Activated T-helper 1 cell treated with anti-CD3 and anti-CD28 coated beads, Interleukin-12 subunit alpha, Interleukin-12 subunit beta, Interleukin-2, Interleukin-4 antibody, amounts not matched to agents 30 ng/mL and 10 ng/mL and 1 ng/mL, durations not matched to agents 14 hours and 24 hours and 36 hours (primary cell): ENCODE measurements at regions not wholly inside any gene's neighbourhood (a gene's known extent, or its start where the extent isn't known, plus 50 kb on each side); places are given as distances from the start of the nearest gene placed in this dataset.

Source experiments
- DNase-seq: peaks from one replicate; pipeline ENCODE4 v3.0.0; 2021; ENCODE audit warnings: low spot score
- H3K27ac Mint-ChIP-seq: one replicate; pipeline ENCODE4 v1.8.0; 2021; ENCODE audit warnings: mild to moderate bottlenecking, mixed read lengths
- H3K27me3 Mint-ChIP-seq: one replicate; pipeline ENCODE4 v1.8.0; 2022; ENCODE audit warnings: mild to moderate bottlenecking, moderate library complexity, mixed read lengths; ENCODE audit not compliant: insufficient read depth
- H3K36me3 Mint-ChIP-seq: one replicate; pipeline ENCODE4 v1.8.0; 2021; ENCODE audit warnings: low read depth, mixed read lengths
- H3K4me1 Mint-ChIP-seq: one replicate; pipeline ENCODE4 v1.8.0; 2021; ENCODE audit warnings: low read depth, mixed read lengths
- H3K4me3 Mint-ChIP-seq: one replicate; pipeline ENCODE4 v1.8.0; 2021; ENCODE audit warnings: mild to moderate bottlenecking, moderate library complexity, mixed read lengths
- H3K9me3 Mint-ChIP-seq: one replicate; pipeline ENCODE4 v1.8.0; 2021; ENCODE audit warnings: mixed read lengths
- intact Hi-C: fragments of 100-400 bp; cut with micrococcal nuclease; formaldehyde crosslinking; loops from one replicate; pipeline ENCODE4 v1.15.1; 2024

GRCh38 chr10:47053081-47053798 is 142.0 kb downstream of the PTPN20 start:
- no peaks in the 10 kb centered on the region for H3K36me3 Mint-ChIP-seq
- intact Hi-C loops, result no loop called here
- DNase-seq, result no peak

GRCh38 chr10:47054974-47055373 is 143.7 kb downstream of the PTPN20 start:
- H3K27me3 Mint-ChIP-seq, result peaks cover 3% of the 10 kb centered on the region
- no peaks in the 10 kb centered on the region for H3K36me3 Mint-ChIP-seq
- intact Hi-C loops, result no loop called here
- no peaks in the 10 kb centered on the region for H3K4me1 Mint-ChIP-seq
- no peaks in the 10 kb centered on the region for H3K9me3 Mint-ChIP-seq
- no peak overlapping the region for H3K4me3 Mint-ChIP-seq
- DNase-seq, result no peak
- no peak overlapping the region for H3K27ac Mint-ChIP-seq

More at GRCh38 chr10:47053081-47053798, 142.0 kb downstream of the PTPN20 start:
- H3K9me3 Mint-ChIP-seq, result no peaks in the 10 kb centered on the region
- no peaks in the 10 kb centered on the region for H3K4me1 Mint-ChIP-seq
- no peak overlapping the region for H3K27ac Mint-ChIP-seq
- no peak overlapping the region for H3K4me3 Mint-ChIP-seq
- no peaks in the 10 kb centered on the region for H3K27me3 Mint-ChIP-seq

GRCh38 chr10:47055386-47056246 is 144.4 kb downstream of the PTPN20 start:
- no peaks in the 10 kb centered on the region for H3K9me3 Mint-ChIP-seq
- H3K27ac Mint-ChIP-seq, result no peak overlapping the region
- no peaks in the 10 kb centered on the region for H3K4me1 Mint-ChIP-seq
- H3K4me3 Mint-ChIP-seq, result no peak overlapping the region
- DNase-seq, result no peak
- intact Hi-C loops, result no loop called here
- no peaks in the 10 kb centered on the region for H3K36me3 Mint-ChIP-seq
- peaks cover 5% of the 10 kb centered on the region for H3K27me3 Mint-ChIP-seq

GRCh38 chr10:47056247-47056510 is 145.0 kb downstream of the PTPN20 start:
- Mint-ChIP-seq H3K4me1 (no peaks in the 10 kb centered on the region), H3K27ac (no peak overlapping the region), H3K9me3 (no peaks in the 10 kb centered on the region), H3K27me3 (peaks cover 5% of the 10 kb centered on the region), H3K36me3 (no peaks in the 10 kb centered on the region), H3K4me3 (no peak overlapping the region)
- no peak for DNase-seq
- intact Hi-C loops, result no loop called here

DNA sequence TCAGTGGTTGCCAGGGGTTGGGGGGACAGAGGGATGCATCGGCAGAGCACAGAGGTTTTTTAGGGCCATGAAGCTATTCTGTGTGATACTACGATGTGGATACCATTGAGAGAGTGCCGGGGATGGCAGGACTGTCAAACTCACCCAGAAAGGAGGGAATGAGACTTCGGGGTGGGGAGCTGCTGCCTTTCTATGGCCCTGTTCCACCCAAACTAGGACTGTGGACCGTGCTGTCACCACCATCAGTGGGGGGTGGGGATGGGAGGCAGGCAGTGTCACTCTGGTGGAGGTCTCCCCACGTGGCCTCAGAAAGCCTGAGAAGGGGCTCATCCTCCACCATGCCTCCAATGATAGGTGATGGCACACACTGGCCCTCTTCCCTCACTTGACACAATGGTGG is 146.2 kb downstream of the PTPN20 start:
- no peak for DNase-seq
- Mint-ChIP-seq H3K4me1 (no peaks in the 10 kb centered on the region), H3K27ac (no peak overlapping the region), H3K9me3 (no peaks in the 10 kb centered on the region), H3K36me3 (no peaks in the 10 kb centered on the region), H3K27me3 (peaks cover 5% of the 10 kb centered on the region), H3K4me3 (no peak overlapping the region)
- intact Hi-C loops, result no loop called here

DNA sequence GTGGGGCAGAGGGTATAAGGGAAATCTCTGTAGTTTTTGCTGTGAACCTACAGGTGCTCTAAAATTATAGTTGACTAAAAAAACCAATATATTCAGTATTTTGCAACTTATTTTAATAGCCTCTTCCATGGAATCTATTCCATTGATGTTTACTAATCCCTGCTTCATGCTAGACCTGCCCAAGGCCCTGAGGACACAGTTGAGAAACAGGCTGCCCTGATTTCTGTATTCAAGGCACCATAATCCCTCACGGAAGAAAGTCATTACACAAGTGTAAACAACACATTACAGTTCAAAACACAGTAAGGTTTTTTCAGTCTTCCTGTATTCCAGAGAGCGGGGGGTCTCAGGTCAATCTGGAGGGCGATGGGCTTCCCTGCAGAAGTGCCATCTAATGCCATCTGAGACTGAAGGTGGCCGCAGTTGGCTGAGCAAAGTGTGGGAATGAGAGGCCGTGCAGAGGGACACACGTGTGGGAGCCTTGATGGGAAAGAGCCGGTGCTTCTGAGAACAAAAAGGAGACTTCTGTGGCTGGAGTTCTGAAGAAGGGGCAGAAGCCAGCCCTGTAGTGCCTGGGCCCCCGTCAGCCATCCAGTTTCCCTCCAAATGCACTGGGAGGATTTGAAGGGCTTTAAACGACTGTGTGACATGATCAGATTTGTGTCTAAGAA is 146.9 kb downstream of the PTPN20 start:
- Mint-ChIP-seq H3K9me3 (no peaks in the 10 kb centered on the region), H3K4me1 (no peaks in the 10 kb centered on the region), H3K4me3 (no peak overlapping the region), H3K36me3 (no peaks in the 10 kb centered on the region), H3K27ac (no peak overlapping the region), H3K27me3 (peaks cover 5% of the 10 kb centered on the region)
- DNase-seq, result no peak
- intact Hi-C loops, result no loop called here

- DNase-seq, result no peak
- Mint-ChIP-seq H3K27ac (no peak overlapping the region), H3K4me1 (no peaks in the 10 kb centered on the region), H3K27me3 (peaks cover 5% of the 10 kb centered on the region), H3K4me3 (no peak overlapping the region), H3K9me3 (no peaks in the 10 kb centered on the region), H3K36me3 (no peaks in the 10 kb centered on the region)
- intact Hi-C loops, result no loop called here
Measured at GRCh38 chr10:47058961-47059391, 147.7 kb downstream of the PTPN20 start.

GRCh38 chr10:47059606-47060311 is 148.5 kb downstream of the PTPN20 start:
- peaks cover 5% of the 10 kb centered on the region for H3K27me3 Mint-ChIP-seq
- intact Hi-C loops, result no loop called here
- H3K27ac Mint-ChIP-seq, result no peak overlapping the region
- no peaks in the 10 kb centered on the region for H3K9me3 Mint-ChIP-seq
- no peak overlapping the region for H3K4me3 Mint-ChIP-seq
- no peak for DNase-seq
- no peaks in the 10 kb centered on the region for H3K4me1 Mint-ChIP-seq
- no peaks in the 10 kb centered on the region for H3K36me3 Mint-ChIP-seq

- no peak overlapping the region for H3K27ac Mint-ChIP-seq
- intact Hi-C loops, result no loop called here
- H3K4me1 Mint-ChIP-seq, result no peaks in the 10 kb centered on the region
- no peaks in the 10 kb centered on the region for H3K9me3 Mint-ChIP-seq
- H3K4me3 Mint-ChIP-seq, result no peak overlapping the region
- H3K36me3 Mint-ChIP-seq, result no peaks in the 10 kb centered on the region
- peaks cover 5% of the 10 kb centered on the region for H3K27me3 Mint-ChIP-seq
- DNase-seq, result no peak
Measured at GRCh38 chr10:47060356-47060755, 149.1 kb downstream of the PTPN20 start.

DNA sequence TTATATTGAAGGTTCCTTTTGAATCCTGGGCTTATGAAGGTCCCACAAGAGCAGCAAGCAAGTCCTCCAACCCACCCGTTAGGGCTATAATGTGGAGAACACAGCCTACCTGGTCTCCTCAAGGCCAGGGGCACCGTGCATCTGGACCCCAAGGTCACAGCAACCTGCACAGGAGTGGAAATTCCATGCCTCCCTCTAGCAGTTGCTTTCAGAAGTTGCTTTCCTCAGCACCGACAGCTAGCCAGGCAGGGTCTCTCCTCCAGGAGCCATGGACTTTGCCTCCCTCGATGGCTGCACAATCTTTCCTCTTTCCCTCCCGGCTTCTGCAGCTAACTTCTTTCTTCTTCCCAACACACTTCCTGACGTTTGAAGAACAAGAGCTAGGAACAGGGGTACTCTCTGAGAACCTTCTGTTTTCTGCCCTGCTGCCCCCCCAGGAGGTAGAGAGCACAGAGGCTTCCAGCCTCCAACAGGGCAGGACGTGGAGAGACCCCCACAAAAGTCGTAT is 149.8 kb downstream of the PTPN20 start:
- DNase-seq, result no peak
- Mint-ChIP-seq H3K4me3 (no peak overlapping the region), H3K9me3 (no peaks in the 10 kb centered on the region), H3K4me1 (no peaks in the 10 kb centered on the region), H3K27ac (no peak overlapping the region), H3K36me3 (no peaks in the 10 kb centered on the region), H3K27me3 (peaks cover 5% of the 10 kb centered on the region)
- intact Hi-C loops, result no loop called here

DNA sequence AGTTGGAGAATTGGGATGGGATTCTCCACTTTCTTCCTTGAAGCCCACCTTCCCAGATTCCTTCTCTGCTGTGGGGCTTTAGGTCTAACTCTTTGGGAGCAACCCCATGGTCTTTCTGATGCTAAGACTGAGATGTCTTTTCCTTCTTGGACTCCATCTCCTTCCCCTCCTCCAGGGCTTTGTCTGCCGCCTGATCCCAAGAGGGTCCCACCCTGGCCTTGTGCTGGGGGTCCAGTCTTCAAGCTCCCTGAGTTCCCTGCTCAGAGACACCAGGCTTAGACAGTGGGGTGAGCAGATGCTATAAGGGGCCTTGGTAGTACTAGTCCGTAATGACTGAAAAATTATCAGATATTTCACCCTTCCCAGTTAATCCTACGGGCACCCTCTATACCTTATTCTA is 150.5 kb downstream of the PTPN20 start:
- intact Hi-C loops, result no loop called here
- Mint-ChIP-seq H3K36me3 (no peaks in the 10 kb centered on the region), H3K4me1 (no peaks in the 10 kb centered on the region), H3K4me3 (no peak overlapping the region), H3K9me3 (no peaks in the 10 kb centered on the region), H3K27me3 (peaks cover 5% of the 10 kb centered on the region), H3K27ac (no peak overlapping the region)
- no peak for DNase-seq

DNA sequence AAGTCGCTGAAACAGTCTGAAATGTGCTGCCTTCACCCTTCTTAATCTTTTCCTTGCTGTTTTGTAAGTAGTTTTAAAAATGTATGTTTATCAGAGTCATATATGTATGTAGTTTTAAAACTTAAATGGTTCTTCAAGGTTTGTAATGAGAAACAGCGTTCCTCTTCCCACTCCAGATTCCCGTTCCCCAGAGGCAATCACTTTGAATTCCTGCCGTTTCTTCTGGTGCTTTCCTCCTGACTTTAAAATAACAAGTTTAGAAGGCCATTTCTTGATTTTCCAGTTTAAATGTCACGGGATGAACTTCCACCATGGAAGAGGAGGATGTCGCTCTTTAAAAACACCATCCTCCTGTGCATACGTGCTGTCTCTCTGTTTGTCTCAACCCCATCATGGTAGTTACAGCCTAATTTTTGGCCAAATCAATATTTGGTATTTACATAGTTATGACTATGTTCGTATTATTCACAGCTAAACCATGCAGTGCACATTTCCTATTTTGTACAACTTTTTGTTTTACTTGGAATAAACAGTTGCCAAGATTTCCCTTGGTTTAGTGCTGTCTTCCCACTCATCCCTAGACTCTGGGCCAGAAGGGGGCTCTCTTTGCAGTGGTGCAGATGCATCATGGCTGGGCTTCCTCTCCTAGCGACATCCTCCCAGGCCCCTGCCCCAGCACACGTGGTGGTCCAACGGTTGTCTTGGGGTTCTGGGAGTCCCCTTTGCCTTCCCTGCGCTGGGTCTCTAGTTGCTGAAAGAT is 151.4 kb downstream of the PTPN20 start:
- peaks cover 5% of the 10 kb centered on the region for H3K27me3 Mint-ChIP-seq
- H3K9me3 Mint-ChIP-seq, result no peaks in the 10 kb centered on the region
- no peak overlapping the region for H3K27ac Mint-ChIP-seq
- no peak overlapping the region for H3K4me3 Mint-ChIP-seq
- intact Hi-C loops, result no loop called here
- H3K4me1 Mint-ChIP-seq, result no peaks in the 10 kb centered on the region
- no peaks in the 10 kb centered on the region for H3K36me3 Mint-ChIP-seq
- no peak for DNase-seq
